Stimulated activated naive CD8-positive, alpha-beta T cell treated with anti-CD3 and anti-CD28 coated beads, Interleukin-15, Interleukin-2, amounts not matched to agents 100 U/mL and 50 U/mL, for 24 hours (primary cell): ENCODE measurements at regions not wholly inside any gene's neighbourhood (a gene's known extent, or its start where the extent isn't known, plus 50 kb on each side); places are given as distances from the start of the nearest gene placed in this dataset.

Experiments used
- ATAC-seq: fragments of 150-1000 bp; cut with Tn5 transposase; one replicate; pipeline ENCODE4 v1.10.0; 2021
- DNase-seq: peaks from one replicate; pipeline ENCODE4 v3.0.0; 2021

DNA sequence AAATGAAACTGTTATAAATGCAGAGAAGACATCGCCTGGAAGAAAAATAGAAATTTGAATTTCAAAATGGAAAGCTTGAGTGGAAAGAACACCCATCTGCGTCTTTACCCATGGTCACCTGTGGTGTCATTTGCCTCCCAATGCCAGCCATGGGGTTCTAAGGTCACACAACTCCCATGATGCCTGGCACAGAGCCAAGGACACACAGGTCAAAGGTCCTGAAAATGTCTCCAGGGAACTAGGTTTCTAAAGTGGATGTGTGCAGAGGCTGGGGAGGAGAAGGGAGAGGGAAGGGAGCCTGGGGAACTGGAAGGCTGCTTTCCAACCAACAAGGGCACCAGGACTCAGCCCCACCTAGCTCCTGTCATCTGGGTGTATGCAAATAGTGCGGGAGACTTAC lies 724.0 kb upstream of the TMEM132C start:
- DNase-seq (no peak), ATAC-seq (no peak)

GRCh38 chr12:127546721-127547505 lies 720.1 kb upstream of the TMEM132C start:
- no peak for ATAC-seq
- no peak for DNase-seq

GRCh38 chr12:127548123-127548553 lies 718.8 kb upstream of the TMEM132C start:
- ATAC-seq (no peak), DNase-seq (no peak)

GRCh38 chr12:127550271-127550670 lies 716.7 kb upstream of the TMEM132C start:
- DNase-seq (no peak), ATAC-seq (no peak)

GRCh38 chr12:127552838-127553237 lies 714.1 kb upstream of the TMEM132C start:
- DNase-seq (no peak), ATAC-seq (no peak)

GRCh38 chr12:127555071-127555470 lies 711.9 kb upstream of the TMEM132C start:
- ATAC-seq: no peak
- DNase-seq: no peak

GRCh38 chr12:127556231-127556886 lies 710.6 kb upstream of the TMEM132C start:
- DNase-seq (no peak), ATAC-seq (no peak)

DNA sequence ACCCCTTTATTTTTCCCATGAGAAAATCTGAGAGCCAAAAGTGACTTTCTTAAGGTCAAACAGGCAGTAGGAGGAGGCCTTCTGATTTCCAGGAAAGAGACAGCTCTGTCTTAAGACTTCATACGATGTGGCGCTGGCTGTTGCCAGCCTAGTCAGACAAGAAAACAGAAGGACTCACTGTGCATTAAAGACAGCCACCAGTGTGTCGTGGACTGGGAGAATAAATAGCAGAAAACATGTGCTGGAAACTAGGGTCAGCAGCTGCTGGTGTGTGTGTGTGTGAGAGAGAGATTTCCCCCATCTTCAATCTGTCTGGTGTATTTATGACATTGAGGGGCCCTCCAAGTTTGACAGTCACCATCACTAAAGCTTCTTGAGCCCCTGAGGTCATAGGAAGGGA lies 708.6 kb upstream of the TMEM132C start:
- DNase-seq (no peak), ATAC-seq (no peak)

DNA sequence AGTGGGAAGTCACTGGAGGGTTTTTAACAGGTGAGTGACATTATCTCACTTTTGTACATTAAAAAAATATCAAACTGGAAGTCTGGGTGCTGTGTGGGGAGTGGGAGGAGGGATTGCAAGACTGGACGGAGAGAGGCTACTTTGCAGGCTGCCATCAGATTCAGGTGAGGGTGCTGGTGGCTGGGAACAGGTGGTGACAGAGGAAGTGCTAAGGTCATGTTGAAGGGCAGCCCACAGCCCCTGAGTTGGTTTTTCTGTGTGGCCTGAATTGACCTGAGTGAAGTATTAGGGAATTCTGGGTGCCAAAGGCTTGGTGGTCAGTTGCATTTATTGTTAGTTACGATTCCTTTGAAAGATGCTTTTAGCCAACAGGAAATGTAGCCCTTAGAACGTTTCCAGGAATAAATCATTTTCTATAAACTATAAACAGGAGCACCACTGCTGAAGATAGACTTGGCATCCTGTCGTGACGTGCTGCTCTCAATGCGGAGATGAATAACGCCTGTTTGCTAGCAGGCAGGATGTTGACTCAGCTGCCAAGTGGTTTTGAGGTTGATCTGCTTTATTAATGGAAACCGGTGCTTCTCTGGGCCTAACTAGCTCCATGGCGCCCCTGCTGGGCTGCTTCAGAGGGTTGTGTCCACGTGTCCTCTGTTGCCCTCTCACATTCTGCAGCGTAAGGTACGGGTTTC lies 707.5 kb upstream of the TMEM132C start:
- DNase-seq (peak; percentile 78), ATAC-seq (peak; percentile 90)

- DNase-seq (peak; percentile 4), ATAC-seq (no peak)
Observed at GRCh38 chr12:127560041-127560478, 706.9 kb upstream of the TMEM132C start.

GRCh38 chr12:127562816-127563215 lies 704.2 kb upstream of the TMEM132C start:
- ATAC-seq (no peak), DNase-seq (no peak)

DNA sequence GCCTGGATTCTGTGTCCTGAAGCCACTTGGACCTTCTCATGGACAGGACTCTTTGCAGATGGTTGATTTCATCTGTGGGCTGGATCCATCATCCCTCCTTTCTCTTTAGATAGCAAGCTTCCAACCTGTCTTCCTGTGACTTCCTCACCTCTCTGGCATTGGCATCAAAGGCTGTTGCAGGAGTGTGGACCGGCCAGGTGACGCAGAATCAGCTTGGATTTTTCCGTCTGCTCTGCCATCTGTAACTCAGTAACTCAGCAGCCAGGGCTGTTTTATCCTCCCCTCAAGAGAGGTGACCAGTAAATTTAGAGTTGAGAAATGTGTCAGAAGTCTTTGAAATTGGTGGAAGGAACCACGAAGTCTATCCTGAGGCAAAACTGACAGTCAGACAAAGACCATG lies 701.7 kb upstream of the TMEM132C start:
- no peak for DNase-seq
- no peak for ATAC-seq

DNA sequence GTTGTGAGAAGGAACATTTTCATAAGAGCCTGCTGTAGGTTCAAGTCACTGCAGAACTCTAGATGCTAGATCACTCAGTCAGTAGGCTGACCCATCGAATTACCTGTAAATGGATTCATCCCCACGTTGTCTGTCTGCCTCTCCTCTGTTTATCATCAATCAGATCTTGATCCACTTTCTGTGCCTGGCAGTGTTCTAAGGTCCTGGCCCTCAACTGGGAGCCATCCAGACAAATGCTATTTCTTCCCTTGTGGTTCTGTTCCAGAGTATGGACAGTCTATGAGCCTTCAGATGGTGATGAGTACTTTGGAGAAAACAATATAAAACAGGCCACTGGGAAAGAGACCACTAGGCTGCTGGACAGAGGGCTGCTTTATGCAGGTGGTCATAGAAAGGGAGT lies 699.4 kb upstream of the TMEM132C start:
- ATAC-seq (no peak), DNase-seq (no peak)

DNA sequence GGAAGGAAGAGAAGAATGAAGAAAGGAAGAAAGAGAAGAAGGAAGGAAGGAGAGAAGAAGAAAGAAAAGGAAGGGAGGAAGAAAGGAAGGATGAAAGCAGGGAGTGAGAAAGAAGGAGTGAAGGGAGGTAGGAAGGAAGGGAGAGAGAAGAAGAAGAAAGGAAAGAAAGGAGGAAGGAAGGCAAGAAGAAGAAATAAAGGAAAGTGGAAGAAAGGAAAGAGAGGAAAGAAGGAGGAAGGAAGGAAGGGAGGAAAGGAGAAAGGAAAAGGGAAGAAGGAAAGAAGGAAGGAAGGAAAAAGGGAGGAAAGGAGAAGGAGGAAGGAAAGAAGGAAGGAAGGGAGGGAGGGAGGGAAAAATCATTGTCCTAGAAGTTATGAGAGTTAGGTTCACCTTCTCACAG lies 696.6 kb upstream of the TMEM132C start:
- no peak for ATAC-seq
- DNase-seq: no peak

DNA sequence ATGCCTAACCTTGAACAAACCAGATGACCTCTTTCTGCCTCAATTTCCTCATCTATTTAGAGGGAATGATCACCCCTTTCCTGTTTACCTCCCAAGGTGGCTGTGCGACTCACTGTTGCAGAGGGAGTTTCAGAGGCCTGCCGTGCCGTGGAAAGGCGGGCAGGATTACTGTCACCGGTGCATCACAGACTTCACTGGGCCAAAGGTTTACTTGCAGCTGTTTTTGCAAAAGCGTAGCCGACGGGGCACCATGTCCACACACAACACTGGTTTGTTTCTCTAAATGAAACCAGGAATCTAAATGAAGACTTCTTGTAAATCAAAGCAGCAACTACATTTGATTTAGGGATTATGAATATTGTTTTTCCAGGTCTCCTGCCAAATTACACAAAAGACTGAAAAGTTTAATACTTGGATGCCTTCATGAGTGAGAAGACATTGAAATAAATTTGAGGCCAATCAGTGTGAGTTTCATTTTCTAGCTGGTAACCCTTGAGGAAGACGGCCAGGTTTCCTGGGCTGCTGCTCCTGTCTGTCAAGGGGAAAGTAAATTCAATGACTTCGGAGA lies 696.1 kb upstream of the TMEM132C start:
- DNase-seq: no peak
- ATAC-seq: no peak

DNA sequence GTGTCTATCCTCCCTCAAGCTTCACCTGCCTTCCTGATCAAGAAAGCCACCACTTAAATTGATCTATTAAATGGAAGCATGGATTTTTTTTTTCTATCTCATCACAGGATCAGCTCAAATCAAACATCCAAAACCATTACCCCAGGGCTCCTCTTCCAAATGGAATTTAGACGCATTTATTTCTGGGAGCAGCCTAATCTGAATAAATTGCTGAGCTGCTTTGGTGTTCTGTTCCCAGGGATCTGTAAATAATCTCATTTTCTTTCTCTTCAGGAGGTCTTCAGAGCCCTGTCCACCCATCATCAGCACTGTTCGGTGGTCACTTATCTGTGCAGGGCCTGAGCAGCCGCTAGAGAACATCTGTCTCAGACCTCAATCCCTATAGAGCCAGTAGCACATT lies 695.4 kb upstream of the TMEM132C start:
- ATAC-seq: no peak
- DNase-seq: no peak

- ATAC-seq: no peak
- DNase-seq: no peak
Observed at GRCh38 chr12:127579446-127579845, 687.5 kb upstream of the TMEM132C start.

DNA sequence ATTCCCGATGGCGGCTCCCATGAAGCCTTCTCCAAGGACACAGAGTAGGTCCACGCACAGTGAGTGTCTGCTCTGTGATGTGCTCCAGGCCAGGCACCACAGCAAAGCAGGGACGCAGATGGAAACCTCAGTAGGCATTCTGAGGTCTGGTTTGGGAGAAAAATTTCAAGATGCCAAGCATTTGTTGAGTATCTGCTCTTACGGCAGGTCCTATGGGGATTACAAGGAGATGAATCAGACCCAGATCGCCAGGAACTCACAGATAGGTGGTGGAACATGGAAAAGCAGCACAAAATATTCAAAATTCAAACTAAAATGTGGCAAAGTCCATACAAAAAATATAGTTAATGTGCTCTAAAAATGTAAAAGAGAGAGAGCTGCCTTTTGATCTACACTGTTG lies 684.9 kb upstream of the TMEM132C start:
- ATAC-seq: no peak

DNA sequence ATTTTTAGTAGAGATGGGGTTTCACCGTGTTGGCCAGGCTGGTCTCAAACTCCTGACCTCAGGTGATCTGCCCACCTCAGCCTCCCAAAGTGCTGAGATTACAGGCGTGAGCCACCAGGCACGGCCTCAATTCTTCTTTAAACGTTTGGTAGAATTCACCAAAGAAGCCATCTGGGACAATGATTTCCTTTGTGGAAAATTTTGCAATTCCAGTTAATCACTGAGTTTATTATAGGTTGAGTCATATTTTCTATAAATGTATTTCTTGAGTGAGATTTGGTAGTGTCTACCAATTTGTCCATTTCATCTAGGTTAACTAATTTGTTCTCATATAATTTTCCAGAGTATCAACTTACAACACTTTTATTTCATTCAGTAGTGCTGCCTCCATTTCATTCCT lies 683.9 kb upstream of the TMEM132C start:
- no peak for ATAC-seq
- no peak for DNase-seq

More for the DNA sequence above, 684.9 kb upstream of the TMEM132C start:
- no peak for DNase-seq

DNA sequence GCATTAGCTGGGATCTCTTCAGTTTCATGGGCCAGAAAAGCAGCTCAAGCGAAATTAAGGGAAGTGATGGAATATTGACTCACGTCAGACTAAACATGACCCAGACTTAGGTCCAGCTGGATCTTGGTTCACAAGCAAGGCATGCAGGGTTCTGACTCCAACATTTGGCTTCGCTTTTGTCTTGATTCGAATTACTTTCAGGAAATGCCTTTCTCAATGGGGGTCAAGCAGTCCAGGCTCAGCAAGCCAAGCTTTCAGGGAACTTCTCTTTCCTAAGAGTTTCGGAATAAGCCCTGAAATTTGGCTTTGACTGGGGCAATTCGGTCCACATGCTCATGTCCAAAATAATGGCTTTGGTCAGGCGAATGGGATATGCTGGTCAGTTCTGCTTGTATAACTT lies 678.7 kb upstream of the TMEM132C start:
- no peak for ATAC-seq
- no peak for DNase-seq

GRCh38 chr12:127589541-127589940 lies 677.4 kb upstream of the TMEM132C start:
- ATAC-seq: no peak
- no peak for DNase-seq

DNA sequence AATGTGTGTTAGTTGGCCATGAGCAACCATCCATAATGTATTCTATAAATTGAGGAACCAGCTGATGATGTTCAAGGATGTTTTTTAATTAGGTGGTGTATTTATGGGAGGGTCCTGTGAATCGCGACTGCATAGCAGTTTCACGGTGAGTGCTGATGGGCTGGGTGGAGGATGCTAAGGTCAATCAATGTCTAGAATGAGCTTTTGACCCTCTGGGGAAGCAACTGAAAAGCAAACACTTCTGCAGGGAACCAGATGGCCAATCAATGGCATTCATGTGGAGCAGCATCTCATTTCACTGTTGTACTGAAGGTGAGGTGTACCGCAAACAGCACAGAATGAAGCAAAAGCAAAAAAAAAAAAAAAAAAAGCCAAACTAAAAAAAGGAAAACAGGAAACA lies 676.1 kb upstream of the TMEM132C start:
- no peak for ATAC-seq

GRCh38 chr12:127592245-127592644 lies 674.7 kb upstream of the TMEM132C start:
- ATAC-seq (no peak), DNase-seq (no peak)

More for the DNA sequence above, 676.1 kb upstream of the TMEM132C start:
- DNase-seq: no peak
